HCT116 (cell line): ENCODE measurements at regions not wholly inside any gene's neighbourhood (a gene's known extent, or its start where the extent isn't known, plus 50 kb on each side); places are given as distances from the start of the nearest gene placed in this dataset.

Experiments
- ATAC-seq: fragments of 200-7000 bp; cut with Tn5 transposase; 2 replicates; pipeline ENCODE4 v1.9.1; 2020; ENCODE audit warnings: mild to moderate bottlenecking, moderate library complexity
- BruUV-seq: library from RNA; stranded (reverse); fragments of 400-500 nt; replicated peaks from 2 replicates; lab custom pipeline; 2021; lab: Mats Ljungman, UMichigan
- CTCF ChIA-PET: fragments of 300-600 bp; sonication (Branson Sonifier 250); formaldehyde crosslinking; loops from one replicate; lab custom pipeline; 2021; ENCODE audit warnings: antibody characterized with exemption; lab: Charles Lee
- POLR2A ChIA-PET: fragments of 300-600, 350-600 bp; sonication (Branson Sonifier 250); formaldehyde crosslinking; loops from one replicate; lab custom pipeline; 2021; ENCODE audit warnings: antibody characterized with exemption; lab: Charles Lee
- RAD21 ChIA-PET, 2 experiments: fragments of 300-600 bp; sonication (Branson Sonifier 250); formaldehyde crosslinking; loops; one replicate each; lab custom pipeline; 2023; ENCODE audit warnings: low total read pairs in 2 of 2; ENCODE audit not compliant: uncharacterized antibody in 2 of 2, unreplicated experiment in 2 of 2, low non-redundant PET in 1 of 2; lab: Charles Lee
- DNase-seq: peaks from one replicate; pipeline ENCODE4 v3.0.0-alpha.2; 2010; ENCODE audit warnings: low read depth, low spot score
- H2AFZ ChIP-seq: fragments of 200-600 bp; shearing (Covaris generic), sonication (generic); 2 replicates; pipeline ENCODE4 v1.6.1; 2017; ENCODE audit warnings: low read depth, mixed run types, mixed read lengths, antibody characterized with exemption, low read length; ENCODE audit not compliant: poor library complexity, severe bottlenecking
- H3K27ac ChIP-seq: 2 replicates; pipeline ENCODE4 v1.5.1; 2012; ENCODE audit warnings: low read depth, low read length
- H3K27me3 ChIP-seq: fragments of 200-600 bp; sonication (generic); 2 replicates; pipeline ENCODE4 v1.6.1; 2016; ENCODE audit warnings: mixed run types, low read length, mixed read lengths; ENCODE audit not compliant: insufficient read depth
- H3K36me3 ChIP-seq, 2 experiments: fragments of 200-500 bp in 1 of 2; fragments of 200-600 bp in 1 of 2; sonication (Bioruptor generic) in 1 of 2; sonication (generic) in 1 of 2; 2 replicates each; pipeline versions ENCODE4 v1.5.1 to v1.6.1; 2014 to 2016; ENCODE audit warnings: low read length in 2 of 2, inconsistent platforms in 1 of 2, mixed read lengths in 1 of 2, mixed run types in 1 of 2; ENCODE audit not compliant: insufficient read depth in 2 of 2, control insufficient read depth in 1 of 2
- H3K4me1 ChIP-seq, 2 experiments: fragments of 200-600 bp in 1 of 2; sonication (generic) in 1 of 2; 2 replicates each; pipeline versions ENCODE4 v1.5.1 to v1.6.1; 2012 to 2017; ENCODE audit warnings: low read length in 2 of 2, inconsistent platforms in 1 of 2, mild to moderate bottlenecking in 1 of 2, mixed read lengths in 1 of 2, mixed run types in 1 of 2, moderate library complexity in 1 of 2; ENCODE audit not compliant: insufficient read depth in 2 of 2, control insufficient read depth in 1 of 2
- H3K4me2 ChIP-seq: fragments of 200-600 bp; sonication (generic); 2 replicates; pipeline ENCODE4 v1.6.1; 2017; ENCODE audit warnings: mixed run types, low read length, mixed read lengths
- H3K4me3 ChIP-seq, 2 experiments: fragments of 200-600 bp in 1 of 2; sonication (generic) in 1 of 2; replicated peaks in 1 of 2; 2 replicates each; pipeline ENCODE4 v1.5.1; 2011 to 2016; ENCODE audit warnings: low read length in 2 of 2, control low read depth in 1 of 2, low read depth in 1 of 2, mild to moderate bottlenecking in 1 of 2, mixed read lengths in 1 of 2, mixed run types in 1 of 2
- H3K79me2 ChIP-seq: fragments of 200-600 bp; sonication (generic); 2 replicates; pipeline ENCODE4 v1.6.1; 2017; ENCODE audit warnings: mild to moderate bottlenecking, mixed run types, low read length, moderate library complexity, mixed read lengths; ENCODE audit not compliant: insufficient read depth
- H3K9ac ChIP-seq: fragments of 200-600 bp; sonication (generic); 2 replicates; pipeline ENCODE4 v1.6.1; 2016; ENCODE audit warnings: low read length, mixed read lengths
- H3K9me2 ChIP-seq: fragments of 200-600 bp; sonication (generic), shearing (Covaris generic); 2 replicates; pipeline ENCODE4 v1.6.1; 2017; ENCODE audit warnings: mixed run types, mild to moderate bottlenecking, moderate library complexity; ENCODE audit not compliant: insufficient read depth
- H3K9me3 ChIP-seq, 2 experiments: fragments of 200-500 bp in 1 of 2; fragments of 200-600 bp in 1 of 2; sonication (Bioruptor generic) in 1 of 2; sonication (generic) in 1 of 2; 2 replicates each; pipeline ENCODE4 v1.6.1; 2014 to 2017; ENCODE audit warnings: low read length in 2 of 2, mixed read lengths in 2 of 2, inconsistent platforms in 1 of 2, low read depth in 1 of 2, mild to moderate bottlenecking in 1 of 2, mixed run types in 1 of 2, moderate library complexity in 1 of 2; ENCODE audit not compliant: control insufficient read depth in 1 of 2, insufficient read depth in 1 of 2
- H4K20me1 ChIP-seq: fragments of 200-600 bp; sonication (generic), shearing (Covaris generic); 2 replicates; pipeline ENCODE4 v1.6.1; 2017; ENCODE audit warnings: mixed run types, mild to moderate bottlenecking, moderate library complexity; ENCODE audit not compliant: insufficient read depth
- ATF3 ChIP-seq: IDR thresholded peaks from 2 replicates; pipeline ENCODE4 v1.6.1; 2012
- EZH2 ChIP-seq: fragments of 200-600 bp; sonication (generic); IDR thresholded peaks from 2 replicates; pipeline ENCODE4 v1.6.1; 2017; ENCODE audit warnings: antibody characterized with exemption, mixed run types
- EZH2phosphoT487 ChIP-seq: fragments of 200-600 bp; IDR thresholded peaks from 2 replicates; pipeline ENCODE4 v1.6.1; 2018; ENCODE audit warnings: antibody characterized with exemption, borderline replicate concordance
- POLR2A ChIP-seq: IDR thresholded peaks from 2 replicates; pipeline ENCODE4 v1.7.0; 2011; ENCODE audit warnings: borderline replicate concordance; ENCODE audit not compliant: insufficient read depth, insufficient read length; ENCODE audit errors: extremely low read depth
- POLR2AphosphoS5 ChIP-seq: IDR thresholded peaks from 2 replicates; pipeline ENCODE4 v1.6.1; 2011; ENCODE audit warnings: mild to moderate bottlenecking, low read depth, low read length, moderate library complexity
- REST ChIP-seq: IDR thresholded peaks from 2 replicates; pipeline ENCODE4 v1.6.1; 2012; ENCODE audit warnings: low read depth
- TCF7L2 ChIP-seq: IDR thresholded peaks from 2 replicates; pipeline ENCODE4 v1.7.0; 2011; ENCODE audit warnings: borderline replicate concordance, inconsistent platforms; ENCODE audit not compliant: insufficient read depth, insufficient read length; ENCODE audit errors: extremely low read depth
- YY1 ChIP-seq: IDR thresholded peaks from 2 replicates; pipeline ENCODE4 v1.6.1; 2011; ENCODE audit warnings: low read length, low read depth, moderate library complexity, mild to moderate bottlenecking; ENCODE audit not compliant: insufficient replicate concordance; ENCODE audit errors: extremely low read depth
- ZFX ChIP-seq: fragments of 450-650 bp; IDR thresholded peaks from 2 replicates; pipeline ENCODE4 v1.6.1; 2017
- intact Hi-C: fragments of 100-400 bp; cut with micrococcal nuclease; formaldehyde crosslinking; loops from 2 replicates; pipeline ENCODE4 v1.10.0; 2022

GRCh38 chr12:76282744-76283143 is 65.5 kb downstream of the BBS10 start:
- no TSS peak for BruUV-seq
- H3K9ac ChIP-seq = no peak overlapping the region
- no peak overlapping the region for H3K27ac ChIP-seq
- no peaks in the 10 kb centered on the region for H3K9me2 ChIP-seq
- no peak for ATAC-seq
- no peak overlapping the region for H2AFZ ChIP-seq
- H3K36me3 ChIP-seq = no peaks in the 10 kb centered on the region
- ChIA-PET CTCF (no interaction called here), RAD21 (no interaction called here), POLR2A (no interaction called here)
- DNase-seq = no peak
- no peaks in the 10 kb centered on the region for H3K9me3 ChIP-seq
- no peak overlapping the region for H3K4me2 ChIP-seq
- TF ChIP-seq EZH2 (no peak), EZH2phosphoT487 (no peak), POLR2A (no peak), TCF7L2 (no peak), ZFX (no peak), ATF3 (no peak), YY1 (no peak), REST (no peak), POLR2AphosphoS5 (no peak)
- H3K27me3 ChIP-seq = no peaks in the 10 kb centered on the region
- intact Hi-C loops = no loop called here
- no peaks in the 10 kb centered on the region for H4K20me1 ChIP-seq
- no peaks in the 10 kb centered on the region for H3K4me1 ChIP-seq
- H3K4me3 ChIP-seq = no peak overlapping the region
- no peaks in the 10 kb centered on the region for H3K79me2 ChIP-seq
